ENCODE measurements at regions not wholly inside any gene's neighbourhood (a gene's known extent, or its start where the extent isn't known, plus 50 kb on each side); places are given as distances from the start of the nearest gene placed in this dataset.

GRCh38 chr3:182487611-182488010 is 305.7 kb upstream of the ATP11B start:
- TF ChIP-seq CTCF (conservative IDR thresholded peaks at IDR 0.05) (no peak), ZFX (IDR thresholded peaks at IDR 0.05) (no peak)

Data from C4-2B (cell line).